ENCODE measurements at regions not wholly inside any gene's neighbourhood (a gene's known extent, or its start where the extent isn't known, plus 50 kb on each side); places are given as distances from the start of the nearest gene placed in this dataset.

GRCh38 chr11:44408141-44408540 is 98.2 kb upstream of the ALX4 start:
- TF ChIP-seq POLR2AphosphoS5 (IDR thresholded peaks at IDR 0.05; ENCODE audit: low read depth, low read length) (no peak), REST (IDR thresholded peaks at IDR 0.05; ENCODE audit: insufficient read depth in 1 of 2, low read depth in 2 of 2, low read length in 1 of 2) (no peak), SIN3A (IDR thresholded peaks at IDR 0.05; ENCODE audit: borderline replicate concordance, insufficient read depth, low read depth, low read length) (no peak), CTCF (IDR thresholded peaks at IDR 0.05) (no peak), TCF7L2 (IDR thresholded peaks at IDR 0.05; ENCODE audit: low read depth, low read length) (no peak)
- ATAC-seq = no peak
- POLR2A ChIA-PET = no interaction called here

GRCh38 chr11:44408711-44409470 is 99.0 kb upstream of the ALX4 start:
- ChIA-PET POLR2A (no interaction called here), CTCF (no interaction called here)
- H3K4me3 ChIP-seq (ENCODE audit: low read depth in 2 of 2, low read length in 2 of 2) = no peak overlapping the region
- H3K4me1 ChIP-seq (ENCODE audit: control insufficient read depth, insufficient read depth, low read length) = no peaks in the 10 kb centered on the region
- H3K36me3 ChIP-seq (ENCODE audit: control insufficient read depth, insufficient read depth, low read length) = no peaks in the 10 kb centered on the region
- ATAC-seq (no peak), DNase-seq (ENCODE audit: low read depth, low spot score) (no peak)
- H3K27ac ChIP-seq (ENCODE audit: low read length) = no peak overlapping the region
- in situ Hi-C loops (cut with HindIII; ENCODE audit: low pct_unique_long_range_greater_than_20kb, low sequenced_read_pairs) (no loop called here), intact Hi-C loops (cut with micrococcal nuclease; ENCODE audit: unreplicated experiment) (no loop called here)
- H3K27me3 ChIP-seq (ENCODE audit: control insufficient read depth, insufficient read depth, low read length) = peaks cover 15% of the 10 kb centered on the region
- no peak for TF ChIP-seq REST (IDR thresholded peaks at IDR 0.05; ENCODE audit: insufficient read depth in 1 of 2, low read depth in 2 of 2, low read length in 1 of 2)
- TF ChIP-seq SIN3A (IDR thresholded peaks at IDR 0.05; ENCODE audit: borderline replicate concordance, insufficient read depth, low read depth, low read length) = no peak
- no peak for TF ChIP-seq TCF7L2 (IDR thresholded peaks at IDR 0.05; ENCODE audit: low read depth, low read length)
- TF ChIP-seq CTCF (IDR thresholded peaks at IDR 0.05) = no peak
- TF ChIP-seq POLR2AphosphoS5 (IDR thresholded peaks at IDR 0.05; ENCODE audit: low read depth, low read length) = no peak
- no TSS peak for BruUV-seq (replicated peaks)
- H3K9me3 ChIP-seq (ENCODE audit: control insufficient read depth, insufficient read depth, low read depth, low read length) = no peaks in the 10 kb centered on the region

More at GRCh38 chr11:44408141-44408540, 98.2 kb upstream of the ALX4 start:
- no peaks in the 10 kb centered on the region for H3K4me1 ChIP-seq (ENCODE audit: control insufficient read depth, insufficient read depth, low read length)
- BruUV-seq (replicated peaks) = no TSS peak
- intact Hi-C loops (cut with micrococcal nuclease; ENCODE audit: unreplicated experiment) (no loop called here), in situ Hi-C loops (cut with HindIII; ENCODE audit: low pct_unique_long_range_greater_than_20kb, low sequenced_read_pairs) (no loop called here)
- peaks cover 12% of the 10 kb centered on the region for H3K27me3 ChIP-seq (ENCODE audit: control insufficient read depth, insufficient read depth, low read length)
- H3K27ac ChIP-seq (ENCODE audit: low read length) = no peak overlapping the region
- CTCF ChIA-PET = interaction anchor here (0.6 kb wide), 1 partner anchor 18 kb away, joined by 4 read pairs; no protein-coding TSS in a partner anchor
- H3K36me3 ChIP-seq (ENCODE audit: control insufficient read depth, insufficient read depth, low read length) = no peaks in the 10 kb centered on the region
- H3K9me3 ChIP-seq (ENCODE audit: control insufficient read depth, insufficient read depth, low read depth, low read length) = no peaks in the 10 kb centered on the region
- no peak overlapping the region for H3K4me3 ChIP-seq (ENCODE audit: low read depth in 2 of 2, low read length in 2 of 2)
- DNase-seq (ENCODE audit: low read depth, low spot score) = no peak

Data from Panc1 (cell line).